Urinary bladder (tissue), 3 donors: ENCODE measurements at regions not wholly inside any gene's neighbourhood (a gene's known extent, or its start where the extent isn't known, plus 50 kb on each side); places are given as distances from the start of the nearest gene placed in this dataset.
"Not testable (repeated sequence)": the region's sequence is repeated elsewhere in the genome, so short reads cannot be mapped to it uniquely, and the experiment has no call there.

Experiments used
- DNase-seq: peaks from one replicate; pipeline ENCODE4 v3.0.0-alpha.2; 2015; ENCODE audit errors: extremely low spot score
- H3K27ac ChIP-seq: one replicate; pipeline ENCODE4 v1.5.1; 2013; ENCODE audit warnings: low read depth, mild to moderate bottlenecking, moderate library complexity
- H3K36me3 ChIP-seq: one replicate; pipeline ENCODE4 v1.6.1; 2013; ENCODE audit warnings: mild to moderate bottlenecking, moderate library complexity; ENCODE audit not compliant: insufficient read depth
- H3K4me1 ChIP-seq: one replicate; pipeline ENCODE4 v1.6.1; 2013; ENCODE audit warnings: mild to moderate bottlenecking, moderate library complexity; ENCODE audit not compliant: insufficient read depth
- H3K4me3 ChIP-seq: one replicate; pipeline ENCODE4 v1.5.1; 2013; ENCODE audit warnings: low read depth, low read length
- WGBS: extraction: QIAGEN DNeasy Blood & Tissue Kit; methylation state at CpG from one replicate; pipeline ENCODE4 v1.1.7; 2013; 5-methylcytosine and 5-hydroxymethylcytosine counted together
- donor health status: healthy with polysubstance abuse.
- donor health status: healthy.

DNA sequence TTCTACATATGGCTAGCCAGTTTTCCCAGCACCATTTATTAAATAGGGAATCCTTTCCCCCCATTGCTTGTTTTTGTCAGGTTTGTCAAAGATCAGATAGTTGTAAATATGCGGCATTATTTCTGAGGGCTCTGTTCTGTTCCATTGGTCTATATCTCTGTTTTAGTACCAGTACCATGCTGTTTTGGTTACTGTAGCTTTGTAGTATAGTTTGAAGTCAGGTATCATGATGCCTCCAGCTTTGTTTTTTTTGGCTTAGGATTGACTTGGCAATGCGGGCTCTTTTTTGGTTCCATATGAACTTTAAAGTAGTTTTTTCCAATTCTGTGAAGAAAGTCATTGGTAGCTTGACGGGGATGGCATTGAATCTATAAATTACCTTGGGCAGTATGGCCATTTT lies 60.0 kb upstream of the GPC3 start:
- H3K27ac ChIP-seq, H3K4me1 ChIP-seq, H3K36me3 ChIP-seq, H3K4me3 ChIP-seq, DNase-seq: not testable (repeated sequence)
- WGBS: 95% methylated on average over 2 of the region's 3 CpGs

DNA sequence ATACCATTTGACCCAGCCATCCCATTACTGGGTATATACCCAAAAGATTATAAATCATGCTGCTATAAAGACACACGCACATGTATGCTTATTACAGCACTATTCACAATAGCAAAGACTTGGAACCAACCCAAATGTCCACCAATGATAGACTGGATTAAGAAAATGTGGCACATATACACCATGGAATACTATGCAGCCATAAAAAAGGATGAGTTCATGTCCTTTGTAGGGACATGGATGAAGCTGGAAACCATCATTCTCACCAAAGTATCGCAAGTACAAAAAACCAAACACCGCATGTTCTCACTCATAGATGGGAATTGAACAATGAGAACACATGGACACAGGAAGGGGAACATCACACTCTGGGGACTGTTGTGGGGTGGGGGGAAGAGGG lies 81.7 kb upstream of the GPC3 start:
- not testable (repeated sequence) for H3K4me1 ChIP-seq, H3K4me3 ChIP-seq, H3K36me3 ChIP-seq, DNase-seq, H3K27ac ChIP-seq
- WGBS: 96% methylated on average over 3 of the region's 3 CpGs

DNA sequence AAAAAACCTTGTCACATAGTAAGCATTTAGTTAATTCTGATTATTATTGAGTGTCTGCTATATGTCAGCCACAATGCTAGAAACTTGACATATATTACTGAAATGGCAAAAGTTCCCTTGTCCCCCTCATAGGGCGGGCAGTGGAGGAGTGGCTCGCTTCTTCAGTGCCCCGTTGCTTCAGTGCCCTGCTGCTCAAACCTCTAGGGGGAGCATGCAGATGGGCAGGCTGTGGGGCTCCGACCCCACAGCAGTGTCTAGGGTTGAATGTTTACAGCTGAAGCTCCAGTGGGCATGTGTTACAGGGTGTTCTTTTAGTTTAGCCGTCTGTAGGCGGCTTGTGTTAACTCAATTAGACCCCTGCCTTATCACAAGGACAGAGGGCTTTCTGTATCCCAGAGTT lies 86.5 kb upstream of the GPC3 start:
- H3K36me3 ChIP-seq, H3K27ac ChIP-seq, H3K4me1 ChIP-seq, DNase-seq, H3K4me3 ChIP-seq: not testable (repeated sequence)
- 61% methylated on average over 6 of the region's 6 CpGs for WGBS

DNA sequence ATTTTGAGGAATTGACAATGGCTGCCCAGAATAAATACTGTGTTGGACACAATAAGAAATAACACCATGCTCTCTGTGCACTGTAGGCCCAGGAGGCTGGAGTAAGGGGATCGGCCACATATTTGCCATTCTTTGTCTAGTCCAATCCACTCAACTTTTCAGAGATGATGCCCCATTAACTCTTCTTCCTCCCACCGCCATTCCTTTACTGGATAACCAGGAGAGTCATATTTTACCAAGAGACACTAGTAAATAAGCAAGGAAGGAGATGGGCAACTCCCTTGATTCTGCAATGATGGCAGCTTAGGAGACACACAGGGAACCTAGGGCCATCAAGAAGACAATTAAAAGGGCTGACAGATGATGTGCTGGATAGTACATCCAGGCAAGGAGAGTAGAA lies 87.9 kb upstream of the GPC3 start:
- no peak overlapping the region for H3K27ac ChIP-seq
- no peak for DNase-seq
- WGBS: 91% methylated on average over 2 of the region's 2 CpGs
- no peaks in the 10 kb centered on the region for H3K4me1 ChIP-seq
- H3K4me3 ChIP-seq: no peak overlapping the region
- H3K36me3 ChIP-seq: no peaks in the 10 kb centered on the region

DNA sequence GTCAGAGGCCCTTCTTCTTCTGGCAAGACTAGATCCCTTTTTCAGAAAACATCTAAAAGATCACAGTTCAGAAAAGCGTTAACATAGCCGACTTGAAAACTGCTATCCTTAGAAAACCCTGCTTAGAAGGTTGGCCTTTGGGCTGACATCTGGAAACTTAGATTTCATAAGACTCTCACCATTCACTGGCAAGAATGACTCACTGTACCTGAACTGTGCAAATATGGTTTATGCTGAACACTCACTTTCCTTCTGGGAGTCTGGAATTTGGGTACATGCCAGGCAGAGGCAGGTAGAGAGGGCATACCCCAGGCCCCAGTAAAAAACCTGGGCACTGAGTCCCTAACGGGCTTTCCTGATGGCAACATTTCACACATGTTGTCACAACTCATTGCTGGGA lies 88.8 kb upstream of the GPC3 start:
- no peak for DNase-seq
- Histone ChIP-seq H3K36me3 (no peaks in the 10 kb centered on the region), H3K4me3 (no peak overlapping the region), H3K4me1 (no peaks in the 10 kb centered on the region), H3K27ac (no peak overlapping the region)
- 69% methylated on average over 3 of the region's 3 CpGs for WGBS

DNA sequence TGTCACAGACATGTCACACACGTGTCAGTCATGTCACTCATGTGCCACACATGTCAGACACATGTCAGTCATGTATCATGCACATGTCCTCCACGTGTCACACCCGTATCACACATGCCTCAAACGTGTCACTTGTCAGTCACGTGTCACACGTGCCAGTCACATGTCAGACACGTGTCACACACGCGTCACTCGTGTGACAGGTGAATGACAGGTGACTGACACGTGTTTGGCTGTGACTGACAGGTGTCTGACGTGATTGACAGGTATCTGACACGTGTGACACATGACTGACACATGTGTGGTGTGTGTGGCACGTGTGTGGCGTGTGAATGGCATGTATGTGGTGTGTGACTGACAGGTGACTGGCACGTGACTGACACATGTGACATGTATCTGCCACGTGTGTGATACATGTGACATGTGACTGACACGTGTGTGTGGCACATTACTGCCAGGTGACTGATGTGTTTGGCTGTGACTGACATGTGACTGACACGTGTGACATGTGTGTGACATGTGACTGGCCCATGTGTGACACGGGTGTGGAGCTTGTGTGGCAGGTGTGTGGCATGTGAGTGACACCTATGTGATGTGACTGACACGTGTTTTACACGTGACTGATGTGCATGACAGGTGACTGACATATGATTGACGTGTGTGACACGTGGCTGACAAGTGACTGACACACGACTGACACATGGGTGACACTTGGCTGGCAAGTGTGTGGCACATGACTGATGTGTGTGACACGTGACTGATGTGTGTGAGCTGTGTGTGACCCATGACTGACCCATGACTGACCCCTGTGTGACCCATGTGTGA lies 90.7 kb upstream of the GPC3 start:
- no peaks in the 10 kb centered on the region for H3K36me3 ChIP-seq
- WGBS: 88% methylated on average over 26 of the region's 26 CpGs
- no peak for DNase-seq
- H3K27ac ChIP-seq: no peak overlapping the region
- H3K4me1 ChIP-seq: no peaks in the 10 kb centered on the region
- no peak overlapping the region for H3K4me3 ChIP-seq

DNA sequence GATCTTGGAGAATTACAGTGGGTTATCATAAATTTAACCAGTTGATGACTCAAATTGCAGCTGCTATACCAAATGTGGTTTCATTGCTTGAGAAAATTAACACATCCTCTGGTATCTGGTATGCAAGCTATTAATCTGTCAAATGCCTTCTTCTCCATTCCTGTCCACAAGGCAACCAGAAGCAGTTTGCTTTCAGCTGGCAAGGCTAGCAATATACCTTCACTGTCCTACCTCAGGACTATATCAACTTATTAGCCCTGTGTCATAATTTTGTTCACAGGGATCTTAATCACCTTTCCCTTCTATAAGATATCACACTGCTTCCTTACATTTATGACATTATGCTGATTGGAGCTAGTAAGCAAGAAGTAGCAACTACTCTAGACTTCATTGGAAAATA lies 110.0 kb upstream of the GPC3 start:
- no peak for DNase-seq
- no peak overlapping the region for H3K4me3 ChIP-seq

DNA sequence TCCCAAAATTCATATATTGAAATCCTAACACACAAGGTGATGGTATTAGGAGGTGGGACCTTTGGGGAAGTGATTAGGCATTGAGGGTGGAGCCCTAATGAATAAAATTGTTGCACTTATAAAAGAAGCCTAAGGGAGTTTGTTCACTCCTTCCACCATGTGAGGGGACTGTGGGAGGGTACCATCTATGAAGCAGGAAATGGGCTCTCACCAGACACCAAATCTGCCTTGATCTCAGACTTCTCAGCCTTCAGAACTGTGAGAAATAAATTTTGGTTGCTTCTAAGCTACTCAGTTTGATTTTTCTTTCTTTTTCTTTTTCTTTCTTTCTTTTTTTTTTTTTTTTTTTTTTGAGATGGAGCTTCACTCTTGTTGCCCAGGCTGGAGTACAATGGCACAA lies 116.2 kb upstream of the GPC3 start:
- DNase-seq: no peak

More for the DNA sequence above, 110.0 kb upstream of the GPC3 start:
- Histone ChIP-seq H3K36me3 (no peaks in the 10 kb centered on the region), H3K4me1 (no peaks in the 10 kb centered on the region), H3K27ac (no peak overlapping the region)

DNA sequence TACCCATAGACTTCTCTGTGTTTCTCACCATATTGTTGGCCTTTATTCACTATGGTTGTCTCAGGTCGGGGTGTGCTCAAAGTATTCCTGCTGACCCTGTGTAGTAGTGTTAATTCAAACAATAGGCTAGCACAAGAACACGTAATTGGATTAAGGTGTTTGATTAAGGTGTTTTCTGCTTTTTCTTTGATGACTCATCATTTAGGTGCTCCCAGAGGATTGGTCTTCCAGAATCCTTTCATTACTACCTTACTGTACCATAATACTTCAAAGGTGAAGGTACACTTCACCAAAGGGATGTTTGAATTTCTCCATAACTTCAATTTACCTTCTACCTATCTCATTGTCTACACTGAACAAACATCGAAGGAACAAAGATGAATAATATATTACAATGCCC lies 121.7 kb upstream of the CCDC160 start:
- Histone ChIP-seq H3K4me3 (no peak overlapping the region), H3K36me3 (no peaks in the 10 kb centered on the region), H3K4me1 (no peaks in the 10 kb centered on the region), H3K27ac (no peak overlapping the region)
- no peak for DNase-seq
- WGBS: 94% methylated on average over 3 of the region's 3 CpGs

More for the DNA sequence above, 116.2 kb upstream of the GPC3 start:
- no peak overlapping the region for H3K4me3 ChIP-seq
- no peaks in the 10 kb centered on the region for H3K4me1 ChIP-seq
- no peak overlapping the region for H3K27ac ChIP-seq
- no peaks in the 10 kb centered on the region for H3K36me3 ChIP-seq

DNA sequence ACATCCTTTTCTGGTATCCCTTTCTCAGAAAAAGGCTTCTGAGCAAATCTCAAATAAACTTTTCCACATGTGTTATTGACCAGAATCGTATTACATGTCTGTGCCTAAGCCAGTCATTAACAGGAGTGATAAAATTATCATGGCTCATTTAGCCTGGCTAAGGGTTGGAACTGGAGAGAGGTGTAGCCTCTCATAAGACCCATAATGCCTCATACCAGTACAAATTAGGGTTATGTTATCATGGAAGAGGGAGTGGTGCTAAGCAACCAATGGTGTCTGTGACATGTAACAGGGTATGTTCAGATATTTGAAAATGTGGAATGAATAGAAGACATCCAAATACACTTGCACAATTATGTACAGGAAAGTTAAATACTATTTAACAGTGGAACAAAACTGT lies 99.6 kb upstream of the CCDC160 start:
- Histone ChIP-seq H3K4me3 (no peak overlapping the region), H3K36me3 (no peaks in the 10 kb centered on the region), H3K27ac (no peak overlapping the region), H3K4me1 (no peaks in the 10 kb centered on the region)
- 33% methylated on average over 1 of the region's 1 CpG for WGBS
- DNase-seq: no peak

DNA sequence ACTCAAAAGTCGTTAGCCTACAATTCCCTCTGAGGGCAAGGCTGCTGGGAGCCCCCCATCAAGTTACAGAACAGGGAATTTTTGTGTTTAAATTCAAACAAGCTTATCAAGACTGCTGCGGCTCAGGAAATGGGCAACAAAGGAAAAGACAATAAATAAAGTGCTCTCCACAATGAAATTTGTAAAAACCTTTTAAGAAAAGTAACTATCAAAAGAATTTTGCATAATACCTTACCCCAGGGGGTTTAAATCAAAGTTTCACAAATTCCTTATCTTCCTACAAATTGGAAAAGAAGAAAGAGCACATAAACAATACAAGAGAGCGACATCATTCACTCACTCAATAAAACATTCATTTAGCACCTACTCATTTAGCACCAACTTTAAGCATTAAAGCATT lies 97.9 kb upstream of the CCDC160 start:
- Histone ChIP-seq H3K27ac (no peak overlapping the region), H3K4me1 (no peaks in the 10 kb centered on the region), H3K36me3 (no peaks in the 10 kb centered on the region), H3K4me3 (no peak overlapping the region)
- no peak for DNase-seq
- 63% methylated on average over 3 of the region's 3 CpGs for WGBS

DNA sequence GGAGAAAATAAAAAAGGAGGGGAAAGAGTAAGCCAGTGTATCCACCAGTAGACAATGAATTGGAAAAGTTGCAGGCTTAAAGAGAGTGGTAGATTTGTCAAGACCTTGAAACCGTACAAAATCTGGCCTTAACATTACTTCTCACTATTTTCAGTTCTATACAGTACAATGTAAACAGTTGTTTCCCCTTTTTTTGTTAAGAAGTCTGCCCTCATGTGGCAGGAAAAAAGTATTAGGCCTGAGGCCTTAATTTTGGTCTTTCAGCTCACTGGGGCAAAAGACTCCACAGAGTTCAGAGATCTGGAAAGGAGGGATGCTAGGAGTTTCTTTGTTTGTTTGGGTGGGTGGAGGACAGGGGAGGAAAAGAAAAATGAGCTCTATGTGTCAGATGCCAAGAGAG lies 92.8 kb upstream of the CCDC160 start:
- no peak for DNase-seq
- Histone ChIP-seq H3K4me3 (no peak overlapping the region), H3K4me1 (no peaks in the 10 kb centered on the region), H3K36me3 (no peaks in the 10 kb centered on the region), H3K27ac (no peak overlapping the region)
- 16% methylated on average over 1 of the region's 1 CpG for WGBS

DNA sequence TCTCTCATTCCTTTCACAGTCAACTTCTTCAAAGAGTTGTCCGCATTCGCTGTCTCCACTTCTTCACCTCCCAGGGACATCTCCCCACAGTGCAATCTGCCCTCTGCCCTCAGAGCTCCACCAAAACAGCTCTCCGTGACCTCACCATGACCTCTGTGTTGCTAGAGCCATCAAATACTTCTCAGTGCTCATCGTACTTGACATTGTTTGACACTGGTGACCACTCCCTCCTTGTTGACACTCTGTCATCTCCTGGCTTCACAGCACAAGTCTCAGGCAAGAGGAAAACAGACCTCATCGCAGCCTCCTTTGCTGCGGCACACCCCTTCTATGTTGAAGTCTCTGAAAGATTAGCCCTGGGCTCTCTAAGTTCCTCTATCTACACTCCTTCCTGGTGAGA lies 90.5 kb upstream of the CCDC160 start:
- H3K4me3 ChIP-seq: no peak overlapping the region
- DNase-seq: no peak
- no peak overlapping the region for H3K27ac ChIP-seq
- H3K4me1 ChIP-seq: no peaks in the 10 kb centered on the region
- 85% methylated on average over 6 of the region's 6 CpGs for WGBS
- H3K36me3 ChIP-seq: no peaks in the 10 kb centered on the region

DNA sequence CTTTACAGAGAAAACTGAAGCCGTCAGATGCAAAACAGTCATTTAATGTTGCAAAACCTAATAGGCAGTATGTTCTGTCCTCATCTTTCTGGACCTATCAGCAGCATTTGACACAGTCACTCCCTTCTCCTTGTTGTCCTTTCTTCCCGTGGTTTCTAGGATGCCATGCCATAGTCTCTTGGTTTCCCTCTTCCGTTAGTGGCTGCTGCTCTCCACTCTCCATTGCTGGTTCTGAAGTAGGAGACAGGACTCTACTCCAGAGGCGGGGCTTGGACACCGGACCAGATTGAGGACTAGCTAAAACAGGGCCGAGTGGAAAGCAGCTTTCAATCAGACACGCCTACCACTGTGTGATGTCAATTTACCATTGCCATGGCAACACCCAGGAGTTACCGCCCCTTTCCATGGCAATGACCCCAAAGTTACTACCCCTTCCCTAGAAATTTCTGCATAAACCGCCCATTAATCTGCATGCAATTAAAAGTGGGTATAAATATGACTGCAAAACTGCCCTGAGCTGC lies 88.8 kb upstream of the CCDC160 start:
- no peak overlapping the region for H3K4me3 ChIP-seq
- WGBS: 55% methylated on average over 9 of the region's 9 CpGs
- no peak overlapping the region for H3K27ac ChIP-seq
- H3K4me1 ChIP-seq: no peaks in the 10 kb centered on the region
- H3K36me3 ChIP-seq: no peaks in the 10 kb centered on the region
- no peak for DNase-seq
